Ishikawa (cell line): ENCODE measurements at regions not wholly inside any gene's neighbourhood (a gene's known extent, or its start where the extent isn't known, plus 50 kb on each side); places are given as distances from the start of the nearest gene placed in this dataset.

Experiments used
- CEBPB ChIP-seq: IDR thresholded peaks from 2 replicates; pipeline ENCODE4 v1.6.1; 2012
- EP300 ChIP-seq: IDR thresholded peaks from 2 replicates; pipeline ENCODE4 v1.6.1; 2012; ENCODE audit warnings: borderline replicate concordance
- FOXM1 ChIP-seq: IDR thresholded peaks from 2 replicates; pipeline ENCODE4 v1.6.1; 2012; ENCODE audit warnings: low read depth, borderline replicate concordance
- MAX ChIP-seq: IDR thresholded peaks from 2 replicates; pipeline ENCODE4 v1.6.1; 2012
- RAD21 ChIP-seq: IDR thresholded peaks from 2 replicates; pipeline ENCODE4 v1.6.1; 2012; ENCODE audit warnings: low read depth
- TAF1 ChIP-seq: IDR thresholded peaks from 2 replicates; pipeline ENCODE4 v1.6.1; 2012; ENCODE audit warnings: low read depth, mild to moderate bottlenecking
- TCF12 ChIP-seq: IDR thresholded peaks from 2 replicates; pipeline ENCODE4 v1.6.1; 2012; ENCODE audit warnings: low read depth
- YY1 ChIP-seq: IDR thresholded peaks from 2 replicates; pipeline ENCODE4 v1.6.1; 2012; ENCODE audit warnings: low read depth
- ZBTB7A ChIP-seq: IDR thresholded peaks from 2 replicates; pipeline ENCODE4 v1.6.1; 2012; ENCODE audit warnings: low read depth
- TF ChIP-seq, protein P1 (sequence below): IDR thresholded peaks from 2 replicates; pipeline ENCODE4 v1.6.1; 2012; ENCODE audit warnings: low read depth, mild to moderate bottlenecking
- TF ChIP-seq, protein P2 (sequence below): IDR thresholded peaks from 2 replicates; pipeline ENCODE4 v1.6.1; 2012

DNA sequence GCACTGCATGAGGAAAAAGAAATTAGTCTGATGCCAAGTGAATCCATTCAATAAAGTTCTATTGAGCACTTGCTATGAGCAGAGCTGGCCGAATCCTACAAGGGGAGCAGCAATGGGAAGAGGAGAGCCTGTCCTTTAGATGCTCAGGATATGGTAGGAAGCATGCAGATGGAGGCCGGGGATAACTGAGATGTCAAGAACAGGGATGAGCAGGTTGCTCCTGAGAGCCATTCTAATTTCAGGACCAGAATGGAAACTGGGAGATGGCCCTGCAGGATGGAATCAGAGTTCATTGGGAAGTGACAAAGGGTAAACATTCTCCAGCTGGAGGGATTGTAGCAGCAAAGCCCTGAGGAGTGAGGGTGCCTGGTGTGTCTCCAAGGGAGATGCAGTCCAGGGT is 88.0 kb downstream of the CBLN1 start:
- TF ChIP-seq, protein P1, sequence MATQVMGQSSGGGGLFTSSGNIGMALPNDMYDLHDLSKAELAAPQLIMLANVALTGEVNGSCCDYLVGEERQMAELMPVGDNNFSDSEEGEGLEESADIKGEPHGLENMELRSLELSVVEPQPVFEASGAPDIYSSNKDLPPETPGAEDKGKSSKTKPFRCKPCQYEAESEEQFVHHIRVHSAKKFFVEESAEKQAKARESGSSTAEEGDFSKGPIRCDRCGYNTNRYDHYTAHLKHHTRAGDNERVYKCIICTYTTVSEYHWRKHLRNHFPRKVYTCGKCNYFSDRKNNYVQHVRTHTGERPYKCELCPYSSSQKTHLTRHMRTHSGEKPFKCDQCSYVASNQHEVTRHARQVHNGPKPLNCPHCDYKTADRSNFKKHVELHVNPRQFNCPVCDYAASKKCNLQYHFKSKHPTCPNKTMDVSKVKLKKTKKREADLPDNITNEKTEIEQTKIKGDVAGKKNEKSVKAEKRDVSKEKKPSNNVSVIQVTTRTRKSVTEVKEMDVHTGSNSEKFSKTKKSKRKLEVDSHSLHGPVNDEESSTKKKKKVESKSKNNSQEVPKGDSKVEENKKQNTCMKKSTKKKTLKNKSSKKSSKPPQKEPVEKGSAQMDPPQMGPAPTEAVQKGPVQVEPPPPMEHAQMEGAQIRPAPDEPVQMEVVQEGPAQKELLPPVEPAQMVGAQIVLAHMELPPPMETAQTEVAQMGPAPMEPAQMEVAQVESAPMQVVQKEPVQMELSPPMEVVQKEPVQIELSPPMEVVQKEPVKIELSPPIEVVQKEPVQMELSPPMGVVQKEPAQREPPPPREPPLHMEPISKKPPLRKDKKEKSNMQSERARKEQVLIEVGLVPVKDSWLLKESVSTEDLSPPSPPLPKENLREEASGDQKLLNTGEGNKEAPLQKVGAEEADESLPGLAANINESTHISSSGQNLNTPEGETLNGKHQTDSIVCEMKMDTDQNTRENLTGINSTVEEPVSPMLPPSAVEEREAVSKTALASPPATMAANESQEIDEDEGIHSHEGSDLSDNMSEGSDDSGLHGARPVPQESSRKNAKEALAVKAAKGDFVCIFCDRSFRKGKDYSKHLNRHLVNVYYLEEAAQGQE: no peak
- TF ChIP-seq FOXM1 (no peak), EP300 (no peak), MAX (no peak), TAF1 (no peak), CEBPB (no peak), RAD21 (no peak), TCF12 (no peak), ZBTB7A (no peak), YY1 (no peak)
- TF ChIP-seq, protein P2, sequence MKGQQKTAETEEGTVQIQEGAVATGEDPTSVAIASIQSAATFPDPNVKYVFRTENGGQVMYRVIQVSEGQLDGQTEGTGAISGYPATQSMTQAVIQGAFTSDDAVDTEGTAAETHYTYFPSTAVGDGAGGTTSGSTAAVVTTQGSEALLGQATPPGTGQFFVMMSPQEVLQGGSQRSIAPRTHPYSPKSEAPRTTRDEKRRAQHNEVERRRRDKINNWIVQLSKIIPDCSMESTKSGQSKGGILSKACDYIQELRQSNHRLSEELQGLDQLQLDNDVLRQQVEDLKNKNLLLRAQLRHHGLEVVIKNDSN: no peak
